Amniotic stem cell (primary cell): ENCODE measurements at regions not wholly inside any gene's neighbourhood (a gene's known extent, or its start where the extent isn't known, plus 50 kb on each side); places are given as distances from the start of the nearest gene placed in this dataset.
"Not testable (repeated sequence)": the region's sequence is repeated elsewhere in the genome, so short reads cannot be mapped to it uniquely, and the experiment has no call there.

ENCODE experiments used
- DNase-seq: peaks from one replicate; lab custom pipeline; 2025; lab: John Stamatoyannopoulos, UW

DNA sequence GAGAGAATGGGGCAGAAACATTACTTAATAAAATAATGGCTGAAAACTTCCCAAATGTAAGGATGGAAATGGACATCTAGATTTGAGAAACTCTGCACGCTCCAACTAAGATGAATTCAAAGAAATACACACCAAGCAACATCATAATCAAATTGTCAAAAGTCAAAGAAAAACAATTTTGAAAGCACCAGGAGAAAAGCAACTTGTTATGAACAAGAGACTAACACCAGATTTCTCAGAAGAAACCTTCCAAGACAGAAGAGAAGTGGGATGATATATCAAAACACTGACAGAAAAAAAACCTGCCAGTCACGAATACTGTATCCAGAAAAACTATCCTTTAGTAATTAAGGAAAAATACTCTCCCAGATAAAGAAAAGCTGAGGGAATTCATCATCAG, 208.6 kb upstream of the SAMSN1 start:
- no peak for DNase-seq

- no peak for DNase-seq
Observed at GRCh38 chr21:14754259-14754604, 208.1 kb upstream of the SAMSN1 start.

- DNase-seq, result no peak
Observed at GRCh38 chr21:14753466-14754258, 207.5 kb upstream of the SAMSN1 start.

DNA sequence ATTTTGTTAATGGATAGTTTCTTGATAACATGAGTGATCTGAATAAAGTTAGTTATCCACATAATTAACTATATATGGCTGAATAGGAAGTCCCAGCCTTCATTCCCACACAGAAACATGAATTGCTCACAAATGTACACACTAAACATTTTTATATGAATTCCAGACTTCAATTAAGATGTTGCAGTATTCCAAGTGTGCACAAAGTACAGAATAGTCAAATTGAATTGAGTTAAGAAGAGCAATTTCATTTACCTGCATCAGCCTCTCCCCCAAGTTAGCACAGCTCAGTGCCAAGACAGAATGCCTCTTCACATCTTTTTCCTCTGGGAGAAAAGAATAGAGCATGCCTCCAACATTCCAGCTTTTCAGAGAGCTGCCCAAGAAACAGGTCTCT, 207.0 kb upstream of the SAMSN1 start:
- no peak for DNase-seq

DNA sequence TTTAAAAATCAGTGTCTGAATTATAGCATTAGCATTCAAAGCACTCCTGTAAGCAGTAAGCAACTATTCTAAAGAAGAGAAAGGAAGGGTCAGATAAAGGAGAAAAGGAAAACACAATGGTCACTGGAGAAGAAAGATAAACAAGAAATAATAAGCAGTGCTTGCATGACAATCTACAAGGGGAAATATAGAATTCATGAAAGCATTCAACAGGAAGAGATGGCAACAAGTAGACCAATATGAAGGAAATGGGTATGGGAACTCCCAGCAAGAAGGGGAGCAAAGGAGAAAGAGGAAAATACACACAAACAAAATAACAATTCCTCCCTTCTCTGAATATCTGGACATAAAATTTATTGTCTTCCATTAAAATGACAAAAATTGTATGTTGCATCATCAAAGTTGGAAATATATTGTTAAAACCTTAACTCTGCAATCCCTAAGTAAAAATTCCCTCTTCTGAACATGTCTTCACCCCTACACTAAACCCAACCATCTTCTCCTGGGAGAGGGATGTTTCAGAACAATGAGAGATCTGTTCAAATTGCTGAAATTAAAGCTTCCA, 206.3 kb upstream of the SAMSN1 start:
- no peak for DNase-seq

DNA sequence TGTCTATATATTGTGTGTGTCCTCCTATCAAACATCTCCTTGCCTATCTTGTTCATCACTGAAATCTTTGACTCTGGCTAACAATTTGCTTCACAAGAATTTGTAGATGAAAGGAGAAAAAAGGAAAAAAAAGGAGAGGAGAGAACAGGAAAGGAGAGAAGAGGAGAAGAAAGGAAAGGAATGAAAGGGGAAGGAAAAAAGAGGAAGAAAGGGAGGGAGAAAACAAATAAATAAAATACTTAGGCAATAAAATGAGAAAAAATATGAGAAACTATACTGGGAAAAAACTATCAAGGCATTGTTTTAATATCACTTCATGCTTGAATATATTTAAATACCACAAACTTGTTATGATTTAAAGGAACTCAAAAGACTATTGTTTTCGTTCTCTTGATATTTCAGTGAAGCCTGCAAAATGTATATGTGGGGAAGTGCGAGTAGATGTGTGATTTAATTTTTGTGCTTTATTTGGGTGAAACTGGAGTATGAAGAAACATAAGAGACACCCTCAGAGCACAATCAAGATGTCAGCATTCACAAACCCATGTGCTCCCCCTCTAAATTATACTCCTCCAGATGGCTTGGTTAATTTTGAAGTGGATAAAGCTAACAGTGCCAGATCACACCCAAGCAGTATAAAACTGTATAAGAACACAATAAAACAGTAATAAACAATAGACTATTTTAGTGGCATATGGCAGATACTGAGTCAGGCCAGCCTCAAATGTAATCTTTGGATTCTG, 205.7 kb upstream of the SAMSN1 start:
- DNase-seq, result no peak

- DNase-seq, result no peak
Observed at GRCh38 chr21:14751011-14751410, 204.9 kb upstream of the SAMSN1 start.

DNA sequence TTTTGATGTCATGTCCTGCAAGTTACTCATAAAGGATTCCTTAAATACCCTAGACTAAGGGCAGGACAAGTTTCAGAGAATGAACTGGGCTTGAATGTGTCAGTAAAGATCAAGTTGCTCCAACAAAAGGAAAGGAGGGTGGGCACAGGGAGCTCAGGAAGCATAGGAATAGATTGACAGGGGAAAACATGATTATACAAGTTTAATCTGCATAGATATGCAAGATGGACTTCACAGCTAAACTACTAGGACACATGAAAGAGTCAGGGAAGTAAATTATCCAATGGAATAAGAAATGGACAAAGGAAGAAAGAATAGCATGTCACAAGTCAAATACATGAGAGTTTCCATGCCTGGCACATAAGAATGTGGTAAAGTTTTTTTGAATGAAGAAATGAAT, 203.9 kb upstream of the SAMSN1 start:
- DNase-seq, result no peak

GRCh38 chr21:14748662-14749061, 202.5 kb upstream of the SAMSN1 start:
- no peak for DNase-seq

DNA sequence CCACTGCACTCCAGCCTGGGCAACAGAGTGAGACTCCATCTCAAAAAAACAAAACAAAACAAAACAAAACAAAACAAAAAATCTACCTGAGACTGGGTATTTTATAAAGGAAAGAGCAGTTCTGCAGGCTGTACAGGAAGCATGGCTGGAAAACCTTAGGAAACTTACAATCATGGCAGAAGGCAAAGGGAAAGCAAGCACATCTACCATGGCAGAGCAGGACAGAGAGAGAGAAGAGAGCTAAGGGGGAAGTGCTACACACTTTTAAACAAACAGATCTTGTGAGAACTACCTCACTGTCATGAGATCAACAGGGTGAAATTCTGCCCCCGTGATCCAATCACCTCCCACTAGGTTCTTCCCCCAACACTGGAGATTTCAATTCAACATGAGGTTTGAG, 198.3 kb upstream of the SAMSN1 start:
- no peak for DNase-seq

- DNase-seq, result no peak
Observed at GRCh38 chr21:14742119-14742518, 196.0 kb upstream of the SAMSN1 start.

DNA sequence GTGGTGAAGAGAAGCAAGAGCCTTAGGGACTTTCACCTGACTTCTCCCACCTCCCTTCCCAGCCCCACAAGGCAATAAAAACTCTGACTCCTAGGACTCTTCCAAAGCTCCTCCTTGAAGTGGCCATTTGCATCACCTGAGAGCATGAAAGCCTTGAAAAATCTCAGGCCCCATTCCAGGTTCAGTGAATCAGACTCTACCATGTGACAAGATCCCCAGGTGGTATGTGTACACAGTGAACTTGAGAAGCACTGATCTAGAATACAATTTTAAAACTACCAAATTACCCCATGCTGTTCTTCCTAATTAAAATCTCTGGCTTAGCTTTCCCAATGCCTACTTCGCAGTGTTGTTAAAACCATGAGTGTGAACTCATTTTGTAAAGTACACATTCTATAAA, 195.1 kb upstream of the SAMSN1 start:
- no peak for DNase-seq

- no peak for DNase-seq
Observed at GRCh38 chr21:14740692-14741091, 194.6 kb upstream of the SAMSN1 start.

GRCh38 chr21:14740116-14740515, 194.0 kb upstream of the SAMSN1 start:
- no peak for DNase-seq

DNA sequence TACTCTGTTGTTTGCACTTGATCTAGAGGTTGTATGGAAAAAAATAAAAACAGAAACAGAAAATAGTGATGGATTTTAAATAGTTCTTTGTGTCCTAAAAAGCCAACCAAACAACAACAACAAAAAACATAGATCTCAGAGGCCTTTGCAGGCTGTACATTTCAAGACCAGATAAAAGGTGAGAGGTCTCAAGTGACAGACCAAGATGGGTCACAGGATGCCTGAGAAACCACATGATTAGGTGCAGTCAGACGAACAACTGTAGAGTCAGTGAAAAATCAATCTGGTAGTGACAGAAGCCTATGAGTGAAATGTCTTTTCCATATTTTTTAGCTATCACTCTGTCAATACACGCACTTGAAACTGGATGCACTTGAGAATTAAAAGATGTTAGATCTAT, 193.5 kb upstream of the SAMSN1 start:
- no peak for DNase-seq

DNA sequence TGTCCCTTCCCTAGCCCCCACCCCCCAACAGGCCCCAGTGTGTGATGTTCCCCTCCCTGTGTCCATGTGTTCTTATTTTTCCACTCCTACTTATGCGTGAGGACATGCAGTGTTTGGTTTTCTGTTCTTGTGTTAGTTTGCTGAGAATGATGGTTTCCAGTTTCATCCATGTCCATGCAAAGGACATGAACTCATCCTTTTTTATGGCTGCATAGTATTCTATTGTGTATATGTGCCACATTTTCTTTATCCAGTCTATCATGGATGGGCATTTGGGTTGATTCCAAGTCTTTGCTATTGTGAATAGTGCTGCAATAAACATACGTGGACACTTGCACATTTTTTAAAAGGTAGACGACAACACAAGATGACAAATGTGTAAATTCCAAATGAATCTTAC, 192.5 kb upstream of the SAMSN1 start:
- not testable (repeated sequence) for DNase-seq

- no peak for DNase-seq
Observed at GRCh38 chr21:14737922-14738321, 191.8 kb upstream of the SAMSN1 start.

DNA sequence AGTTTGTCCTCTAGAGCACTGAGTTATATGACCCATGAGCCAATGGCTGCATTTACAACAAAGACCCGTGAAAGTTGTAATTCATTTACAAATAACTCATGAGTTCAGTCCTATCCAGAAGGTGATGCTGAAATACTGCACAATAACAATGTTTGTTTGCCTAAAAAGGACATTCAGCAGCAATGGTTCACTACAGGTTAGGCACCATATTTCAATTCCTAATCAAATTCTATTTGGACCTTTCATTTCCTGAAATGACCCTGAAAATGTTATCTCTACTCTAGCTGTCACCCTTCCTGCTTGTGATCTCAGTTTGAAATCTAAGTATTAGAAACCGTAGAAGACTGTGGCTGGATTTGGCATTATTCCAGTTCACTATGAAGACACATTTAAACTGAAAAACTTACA, 191.2 kb upstream of the SAMSN1 start:
- no peak for DNase-seq

DNA sequence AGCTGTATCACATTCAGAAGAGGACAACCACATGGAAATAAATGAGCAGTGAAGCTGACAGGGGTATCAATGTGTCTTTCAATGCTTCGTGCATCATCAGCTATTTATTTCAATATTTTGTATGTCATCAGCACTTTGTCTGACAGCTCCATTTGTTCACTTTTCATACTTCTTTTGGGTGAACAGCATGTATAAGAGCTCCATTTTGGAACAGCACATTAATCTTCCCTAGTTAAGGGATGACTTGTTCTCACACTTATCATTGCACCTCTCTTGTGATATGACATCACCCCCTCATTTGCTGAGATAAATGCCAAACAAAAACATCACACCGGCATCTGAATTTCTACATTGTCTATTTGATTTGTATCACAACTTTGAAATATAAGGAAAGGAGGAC, 190.6 kb upstream of the SAMSN1 start:
- DNase-seq, result no peak

DNA sequence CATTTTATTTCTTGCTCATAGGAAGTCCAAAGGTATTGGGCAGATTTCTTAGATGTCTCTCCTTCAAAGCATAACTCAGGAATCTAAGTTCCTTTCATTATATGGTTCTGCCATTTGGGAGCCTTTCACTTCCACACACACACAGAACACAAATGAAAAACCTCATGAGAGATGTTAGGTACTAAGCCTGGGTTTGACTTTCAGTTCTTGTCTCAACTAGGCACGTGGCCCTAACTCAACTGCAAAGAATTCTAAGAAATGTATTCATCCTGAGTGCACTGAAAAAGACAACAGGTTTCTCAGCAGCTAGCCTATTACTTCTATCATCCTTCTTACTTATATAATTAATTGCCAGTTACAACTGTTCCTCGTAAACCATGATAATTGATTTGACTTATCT, 190.0 kb upstream of the SAMSN1 start:
- DNase-seq, result no peak

GRCh38 chr21:14734833-14735232, 188.7 kb upstream of the SAMSN1 start:
- DNase-seq, result no peak

DNA sequence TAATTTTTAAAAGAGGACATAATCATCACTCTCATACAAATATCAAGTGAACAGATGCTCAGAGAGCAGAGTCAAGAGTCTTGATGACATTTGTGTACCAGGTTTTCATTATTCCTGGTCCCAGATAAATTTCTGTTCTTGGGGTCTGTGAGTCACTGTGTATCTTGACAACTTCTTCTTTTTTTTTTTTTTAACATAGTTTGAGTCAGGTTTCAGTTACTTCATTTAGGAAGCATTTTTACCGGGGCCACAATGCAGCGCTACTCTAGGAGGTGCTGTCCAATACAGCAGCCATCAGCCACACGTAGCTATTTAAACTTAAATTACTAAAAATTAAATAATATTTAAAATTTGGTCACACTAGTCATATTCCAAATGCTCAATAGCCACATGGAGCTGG, 188.1 kb upstream of the SAMSN1 start:
- DNase-seq, result no peak

- DNase-seq, result no peak
Observed at GRCh38 chr21:14725219-14725618, 179.1 kb upstream of the SAMSN1 start.
